ENCODE measurements at regions not wholly inside any gene's neighbourhood (a gene's known extent, or its start where the extent isn't known, plus 50 kb on each side); places are given as distances from the start of the nearest gene placed in this dataset.

- TF ChIP-seq POLR2A (IDR thresholded peaks at IDR 0.05) (no peak), CTCF (IDR thresholded peaks at IDR 0.05) (no peak)
Observed at GRCh38 chr2:148570989-148571388, 73.6 kb upstream of the EPC2 start.
